ENCODE measurements at regions not wholly inside any gene's neighbourhood (a gene's known extent, or its start where the extent isn't known, plus 50 kb on each side); places are given as distances from the start of the nearest gene placed in this dataset.

- no CpG with 5 or more reads among the region's 4 CpGs for WGBS, 2 experiments (ENCODE audit: extremely low coverage in 2 of 2, insufficient read length in 1 of 2)
- CTCF ChIA-PET = no interaction called here
- H2BK120ac ChIP-seq (ENCODE audit: low read depth, low read length) = no peak overlapping the region
Measured at GRCh38 chrX:104392350-104392749, 137.6 kb upstream of the ESX1 start.

More at GRCh38 chrX:104392350-104392749, 137.6 kb upstream of the ESX1 start:
- H2AFZ ChIP-seq (replicated peaks; ENCODE audit: low read length, poor library complexity) = no peak overlapping the region
- no peaks in the 10 kb centered on the region for H3K79me1 ChIP-seq (ENCODE audit: low read depth in 1 of 2, low read length in 2 of 2)
- no peaks in the 10 kb centered on the region for H4K20me1 ChIP-seq (ENCODE audit: insufficient read depth, low read length)
- H3K9me3 ChIP-seq (ENCODE audit: control insufficient read depth, insufficient read depth, low read length) = no peaks in the 10 kb centered on the region
- no peak overlapping the region for H3K27ac ChIP-seq (ENCODE audit: insufficient read depth, low read length)
- H2AK9ac ChIP-seq (replicated peaks; ENCODE audit: low read depth, low read length, poor library complexity) = no peak overlapping the region
- H3K4me3 ChIP-seq (ENCODE audit: insufficient read depth, low read depth, low read length) = no peak overlapping the region
- ATAC-seq (ENCODE audit: low read depth) (no peak), DNase-seq (no peak)
- no peak overlapping the region for H4K5ac ChIP-seq (ENCODE audit: low read depth, low read length)
- H3K27me3 ChIP-seq (ENCODE audit: control insufficient read depth, insufficient read depth, low read length) = peaks cover 8% of the 10 kb centered on the region
- in situ Hi-C loops (cut with MboI; ENCODE audit: low sequenced_read_pairs) = no loop called here
- H4K91ac ChIP-seq (ENCODE audit: insufficient read depth, low read depth, low read length) = no peak overlapping the region
- POLR2A ChIA-PET (ENCODE audit: unreplicated experiment) = no interaction called here
- no peak overlapping the region for H2AK5ac ChIP-seq (ENCODE audit: low read depth, low read length)
- no peak overlapping the region for H3K4ac ChIP-seq (ENCODE audit: low read depth, low read length)
- no peaks in the 10 kb centered on the region for H3K4me1 ChIP-seq (ENCODE audit: control insufficient read depth, insufficient read depth, low read length)
- no peak overlapping the region for H3K4me2 ChIP-seq (ENCODE audit: low read depth, low read length)
- intact Hi-C loops (cut with micrococcal nuclease) = no loop called here
- no peak overlapping the region for H3K18ac ChIP-seq (ENCODE audit: low read depth, low read length)
- dilution Hi-C loops (cut with HindIII; ENCODE audit: low sequenced_read_pairs, unreplicated experiment) = no loop called here
- BruUV-seq (replicated peaks) = no TSS peak
- TF ChIP-seq BHLHE40 (IDR thresholded peaks at IDR 0.05; ENCODE audit: low read depth, low read length) (no peak), CHD1 (IDR thresholded peaks at IDR 0.05; ENCODE audit: low read depth, low read length) (no peak), RAD21 (IDR thresholded peaks at IDR 0.05; ENCODE audit: low read length) (no peak), FOS (IDR thresholded peaks at IDR 0.05; ENCODE audit: low read depth, low read length) (no peak), MAZ (IDR thresholded peaks at IDR 0.05; ENCODE audit: borderline replicate concordance, low read depth, low read length) (no peak), SMC3 (IDR thresholded peaks at IDR 0.05; ENCODE audit: low read depth, low read length) (no peak), MXI1 (IDR thresholded peaks at IDR 0.05; ENCODE audit: borderline replicate concordance, low read depth, low read length) (no peak), ELK1 (IDR thresholded peaks at IDR 0.05; ENCODE audit: borderline replicate concordance, low read depth, low read length) (no peak), NFE2L2 (IDR thresholded peaks at IDR 0.05; ENCODE audit: low read depth, low read length) (no peak), RFX5 (IDR thresholded peaks at IDR 0.05; ENCODE audit: low read depth, low read length) (no peak), USF2 (IDR thresholded peaks at IDR 0.05; ENCODE audit: low read depth, low read length) (no peak), POLR2A (IDR thresholded peaks at IDR 0.05; ENCODE audit: low read depth, low read length) (no peak)
- no peaks in the 10 kb centered on the region for H3K36me3 ChIP-seq (ENCODE audit: control insufficient read depth, insufficient read depth, low read length)
- no peaks in the 10 kb centered on the region for H3K9me1 ChIP-seq (ENCODE audit: insufficient read depth, low read length)
- H2BK20ac ChIP-seq (ENCODE audit: low read depth, low read length) = no peak overlapping the region
- H3K9ac ChIP-seq (ENCODE audit: low read depth, low read length) = no peak overlapping the region
- H3K23ac ChIP-seq (ENCODE audit: low read depth, low read length) = no peak overlapping the region
- no peak overlapping the region for H4K8ac ChIP-seq (ENCODE audit: low read depth in 2 of 2, low read length in 2 of 2)
- H3K56ac ChIP-seq (ENCODE audit: extremely low read depth, insufficient read depth, low read length) = no peak overlapping the region
- no peak overlapping the region for H2BK15ac ChIP-seq (ENCODE audit: low read depth, low read length)
- H2BK5ac ChIP-seq (ENCODE audit: low read depth, low read length, poor library complexity, severe bottlenecking) = no peak overlapping the region
- H3K14ac ChIP-seq (replicated peaks; ENCODE audit: low read depth, low read length) = no peak overlapping the region

Measured in IMR-90 (cell line).